GM12873 (cell line): ENCODE measurements at regions not wholly inside any gene's neighbourhood (a gene's known extent, or its start where the extent isn't known, plus 50 kb on each side); places are given as distances from the start of the nearest gene placed in this dataset.

Source experiments
- TF ChIP-seq, protein P1 (sequence below): IDR thresholded peaks from 2 replicates; pipeline ENCODE4 v1.5.1; 2012; ENCODE audit warnings: low read depth, mild to moderate bottlenecking, moderate library complexity, low read length, control low read depth; ENCODE audit not compliant: insufficient read depth; ENCODE audit errors: missing control alignments

DNA sequence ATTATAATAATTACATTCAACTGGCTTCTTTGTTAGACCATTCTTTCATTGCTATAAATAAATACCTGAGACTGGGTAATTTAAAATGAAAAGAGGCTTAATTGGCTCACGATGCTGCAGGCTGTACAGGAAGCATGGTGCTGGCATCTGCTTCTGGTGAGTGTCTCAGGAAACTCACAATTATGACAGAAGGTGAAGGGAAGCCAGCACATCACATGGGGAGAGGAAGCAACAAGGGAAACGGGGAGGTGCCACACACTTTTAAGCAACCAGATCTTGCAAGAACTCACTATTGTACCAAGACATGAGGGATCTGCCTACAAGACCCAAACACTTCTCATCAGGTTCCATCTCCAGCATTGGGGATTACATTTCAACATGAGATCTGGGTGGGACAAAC, 413.1 kb upstream of the ARRDC4 start:
- TF ChIP-seq, protein P1, sequence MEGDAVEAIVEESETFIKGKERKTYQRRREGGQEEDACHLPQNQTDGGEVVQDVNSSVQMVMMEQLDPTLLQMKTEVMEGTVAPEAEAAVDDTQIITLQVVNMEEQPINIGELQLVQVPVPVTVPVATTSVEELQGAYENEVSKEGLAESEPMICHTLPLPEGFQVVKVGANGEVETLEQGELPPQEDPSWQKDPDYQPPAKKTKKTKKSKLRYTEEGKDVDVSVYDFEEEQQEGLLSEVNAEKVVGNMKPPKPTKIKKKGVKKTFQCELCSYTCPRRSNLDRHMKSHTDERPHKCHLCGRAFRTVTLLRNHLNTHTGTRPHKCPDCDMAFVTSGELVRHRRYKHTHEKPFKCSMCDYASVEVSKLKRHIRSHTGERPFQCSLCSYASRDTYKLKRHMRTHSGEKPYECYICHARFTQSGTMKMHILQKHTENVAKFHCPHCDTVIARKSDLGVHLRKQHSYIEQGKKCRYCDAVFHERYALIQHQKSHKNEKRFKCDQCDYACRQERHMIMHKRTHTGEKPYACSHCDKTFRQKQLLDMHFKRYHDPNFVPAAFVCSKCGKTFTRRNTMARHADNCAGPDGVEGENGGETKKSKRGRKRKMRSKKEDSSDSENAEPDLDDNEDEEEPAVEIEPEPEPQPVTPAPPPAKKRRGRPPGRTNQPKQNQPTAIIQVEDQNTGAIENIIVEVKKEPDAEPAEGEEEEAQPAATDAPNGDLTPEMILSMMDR: no peak

DNA sequence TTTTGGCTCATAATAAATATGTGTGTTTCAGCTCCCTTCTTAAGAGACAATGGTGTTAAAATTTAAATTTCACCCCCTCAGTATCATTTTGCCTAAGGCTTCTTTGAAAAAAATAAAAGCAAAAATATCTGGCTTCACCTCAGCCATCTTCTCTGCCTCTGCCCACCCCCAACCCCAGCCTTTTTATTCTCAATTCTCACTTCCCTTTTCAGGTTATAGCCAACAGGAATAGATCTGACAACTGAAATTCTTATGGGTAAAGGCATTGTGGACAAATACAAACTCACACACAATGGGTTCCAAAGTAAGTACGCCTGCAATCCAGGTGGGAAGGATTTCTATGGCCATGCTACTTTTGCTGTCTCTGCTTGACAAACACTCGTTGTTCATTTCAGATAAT, 399.0 kb upstream of the ARRDC4 start:
- TF ChIP-seq, protein P1: no peak

DNA sequence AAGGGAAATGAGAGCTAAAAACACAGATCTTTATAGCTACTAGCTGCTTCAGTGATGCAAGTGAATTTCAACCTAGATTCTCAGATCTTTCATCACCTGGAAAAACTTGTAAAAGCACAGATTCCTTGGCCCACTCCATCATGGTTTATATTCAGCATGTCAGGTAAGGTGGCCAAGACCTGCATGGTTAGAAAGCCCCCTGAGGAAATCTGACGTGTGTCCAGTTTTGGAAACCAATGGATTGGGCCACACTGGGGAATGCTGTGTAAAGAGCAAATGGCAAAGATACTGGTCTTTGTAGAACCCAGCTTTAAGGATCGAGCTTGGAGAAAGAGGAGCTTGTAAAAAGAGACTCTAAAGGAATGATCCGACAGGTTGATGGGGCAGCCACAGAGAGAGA, 397.0 kb upstream of the ARRDC4 start:
- TF ChIP-seq, protein P1: no peak

DNA sequence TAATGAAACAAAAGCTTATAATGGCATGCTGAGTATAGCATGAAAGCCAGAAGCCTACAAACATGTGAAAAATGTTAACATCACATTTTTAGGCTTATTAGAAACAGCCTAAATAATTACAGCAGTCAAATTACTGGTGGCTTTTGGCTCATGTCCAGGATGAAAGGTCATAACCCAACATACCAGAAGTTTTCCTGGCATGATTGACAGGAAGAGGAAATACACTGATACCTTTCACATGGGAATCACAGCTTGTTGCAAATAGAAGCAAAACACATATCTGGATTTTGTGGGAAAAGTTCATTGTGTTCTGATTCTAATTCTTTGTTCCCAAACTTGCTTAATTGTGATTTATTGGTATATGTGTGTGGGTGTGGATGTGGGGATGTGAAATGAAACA, 393.5 kb upstream of the ARRDC4 start:
- TF ChIP-seq, protein P1: no peak

- TF ChIP-seq, protein P1: no peak
Measured at GRCh38 chr15:97567411-97567810, 393.1 kb upstream of the ARRDC4 start.

GRCh38 chr15:97576929-97577645, 383.4 kb upstream of the ARRDC4 start:
- TF ChIP-seq, protein P1: no peak

GRCh38 chr15:97585408-97585807, 375.1 kb upstream of the ARRDC4 start:
- TF ChIP-seq, protein P1: no peak

DNA sequence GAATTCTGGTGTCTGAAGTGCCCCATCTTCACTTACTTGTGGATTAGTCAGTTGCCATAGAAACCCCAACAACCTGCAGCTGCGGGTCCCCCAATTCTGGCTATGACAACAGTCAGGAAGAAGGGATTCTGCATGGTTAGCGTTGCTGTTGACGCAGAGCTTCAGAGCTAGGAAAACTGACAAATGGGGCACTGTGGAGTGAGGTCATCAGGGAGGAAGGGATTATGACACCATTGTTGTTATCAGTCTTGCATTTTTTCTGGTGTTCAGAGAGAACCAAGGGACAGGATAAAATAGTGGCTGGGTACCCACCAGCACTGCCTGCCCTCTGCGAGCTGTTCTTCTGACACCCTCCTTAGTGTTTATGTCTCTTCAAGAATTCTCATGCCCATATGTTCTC, 367.7 kb upstream of the ARRDC4 start:
- TF ChIP-seq, protein P1: no peak
